ENCODE measurements at regions not wholly inside any gene's neighbourhood (a gene's known extent, or its start where the extent isn't known, plus 50 kb on each side); places are given as distances from the start of the nearest gene placed in this dataset.

DNA sequence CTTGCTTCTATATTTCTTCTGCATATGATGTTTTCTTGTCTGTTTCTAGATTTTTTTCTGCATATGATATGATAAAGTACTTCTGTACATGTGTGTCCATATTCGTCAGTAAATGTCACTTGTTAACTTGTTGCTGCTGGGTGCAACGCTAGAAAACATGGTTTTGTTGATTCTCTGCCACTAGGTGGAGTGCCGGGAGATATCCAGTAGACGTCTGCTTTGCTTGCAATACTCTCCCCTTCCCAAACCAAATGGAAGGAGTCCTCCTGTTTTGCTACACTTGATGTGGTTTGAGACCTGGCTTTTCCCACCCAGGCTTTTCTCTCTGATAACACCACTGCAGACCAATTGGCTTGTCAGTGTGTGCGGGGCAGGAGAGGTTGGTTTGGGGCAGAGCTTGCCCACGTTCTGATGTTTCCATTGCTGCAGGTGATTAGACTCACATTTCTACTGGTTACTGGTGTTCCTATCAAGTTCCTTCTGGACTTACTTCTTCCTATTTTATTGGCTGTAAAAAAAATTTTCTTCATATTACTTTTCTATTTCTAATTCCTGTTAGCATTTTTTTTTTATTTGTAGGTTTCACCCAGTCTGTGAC lies 900.0 kb upstream of the CDH10 start:
- TF ChIP-seq ZNF384 (IDR thresholded peaks at IDR 0.05) (no peak), FOXK2 (IDR thresholded peaks at IDR 0.05) (no peak), BHLHE40 (IDR thresholded peaks at IDR 0.05; ENCODE audit: borderline replicate concordance) (no peak), ELF4 (IDR thresholded peaks at IDR 0.05) (no peak), FOXA1 (IDR thresholded peaks at IDR 0.05) (no peak), SP1 (IDR thresholded peaks at IDR 0.05) (no peak), ARNT (IDR thresholded peaks at IDR 0.05) (no peak), SUZ12 (IDR thresholded peaks at IDR 0.05) (no peak)
- TF ChIP-seq, protein P1, sequence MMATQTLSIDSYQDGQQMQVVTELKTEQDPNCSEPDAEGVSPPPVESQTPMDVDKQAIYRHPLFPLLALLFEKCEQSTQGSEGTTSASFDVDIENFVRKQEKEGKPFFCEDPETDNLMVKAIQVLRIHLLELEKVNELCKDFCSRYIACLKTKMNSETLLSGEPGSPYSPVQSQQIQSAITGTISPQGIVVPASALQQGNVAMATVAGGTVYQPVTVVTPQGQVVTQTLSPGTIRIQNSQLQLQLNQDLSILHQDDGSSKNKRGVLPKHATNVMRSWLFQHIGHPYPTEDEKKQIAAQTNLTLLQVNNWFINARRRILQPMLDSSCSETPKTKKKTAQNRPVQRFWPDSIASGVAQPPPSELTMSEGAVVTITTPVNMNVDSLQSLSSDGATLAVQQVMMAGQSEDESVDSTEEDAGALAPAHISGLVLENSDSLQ (IDR thresholded peaks at IDR 0.05) = no peak
